Left ventricle myocardium superior (tissue), 1 donor: ENCODE measurements at regions not wholly inside any gene's neighbourhood (a gene's known extent, or its start where the extent isn't known, plus 50 kb on each side); places are given as distances from the start of the nearest gene placed in this dataset.

ENCODE experiments used
- ATAC-seq: fragments of 200-7000 bp; cut with Tn5 transposase; one replicate; pipeline ENCODE4 v1.9.1; 2020; ENCODE audit warnings: mild to moderate bottlenecking, moderate library complexity
- DNase-seq: peaks from one replicate; pipeline ENCODE4 v3.0.0-alpha.2; 2020
- intact Hi-C: fragments of 100-400 bp; cut with micrococcal nuclease; formaldehyde crosslinking; loops from one replicate; pipeline ENCODE4 v1.11.0; 2022
- donor health status: DM: no; HTN: yes; CAD: no; lungs with severe emphysema.

GRCh38 chr9:82147798-82148425 lies 159.3 kb downstream of the SPATA31D1 start:
- ATAC-seq: no peak
- no peak for DNase-seq
- intact Hi-C loops: no loop called here

DNA sequence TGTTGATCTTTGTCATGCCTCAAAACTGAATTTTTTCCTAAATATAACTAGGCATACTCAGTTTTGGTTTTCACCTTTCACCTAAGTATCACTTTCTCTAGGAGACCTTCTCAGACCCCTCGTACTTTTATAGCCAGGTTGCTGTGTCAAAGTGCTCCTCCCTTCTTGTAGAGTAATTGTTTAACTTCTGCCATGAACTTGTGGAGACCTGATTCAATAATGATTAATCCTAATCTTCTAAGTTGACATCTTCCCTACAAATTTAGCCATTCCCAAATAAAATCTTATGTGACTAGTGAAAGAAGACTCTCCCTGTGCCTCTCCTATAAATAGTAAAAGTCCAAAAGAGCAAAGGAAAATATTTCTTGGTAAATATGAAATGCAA lies 159.8 kb downstream of the SPATA31D1 start:
- intact Hi-C loops: no loop called here
- DNase-seq (no peak), ATAC-seq (no peak)

GRCh38 chr9:82148901-82149461 lies 160.4 kb downstream of the SPATA31D1 start:
- intact Hi-C loops: no loop called here
- ATAC-seq: peak; percentile 38
- DNase-seq: no peak

DNA sequence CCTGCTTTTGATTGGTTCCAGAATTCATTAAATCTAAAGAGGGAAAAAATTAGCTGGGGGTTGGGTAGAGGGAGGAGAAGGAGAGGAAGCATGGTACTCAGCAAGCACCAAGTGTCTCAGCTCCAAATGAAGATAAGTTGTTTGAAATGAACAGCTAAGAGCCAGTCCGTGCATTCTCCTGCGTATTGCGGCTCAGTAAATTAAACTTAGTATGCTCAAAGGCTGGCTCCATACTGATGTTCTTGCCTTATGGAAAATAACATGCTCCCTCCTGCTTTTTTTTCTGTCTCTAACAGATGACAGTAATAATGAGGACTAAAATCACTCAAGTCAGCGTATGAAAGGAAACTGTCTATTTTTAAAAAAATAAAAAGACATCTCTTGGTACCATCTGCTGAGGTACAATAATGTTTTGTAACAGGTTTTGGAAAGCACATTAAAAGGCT lies 161.0 kb downstream of the SPATA31D1 start:
- ATAC-seq (no peak), DNase-seq (no peak)
- intact Hi-C loops: no loop called here

- no peak for ATAC-seq
- no peak for DNase-seq
- intact Hi-C loops: loop anchor here (5.0 kb wide), 1 partner anchor 170 kb away; no protein-coding TSS in a partner anchor
Observed at GRCh38 chr9:82152181-82152580, 163.6 kb downstream of the SPATA31D1 start.

GRCh38 chr9:82153032-82153431 lies 164.5 kb downstream of the SPATA31D1 start:
- no peak for DNase-seq
- intact Hi-C loops: loop anchor here (5.0 kb wide), 1 partner anchor 169 kb away; no protein-coding TSS in a partner anchor
- no peak for ATAC-seq

GRCh38 chr9:82154573-82154972 lies 166.0 kb downstream of the SPATA31D1 start:
- DNase-seq (no peak), ATAC-seq (no peak)
- intact Hi-C loops: loop anchor here (5.0 kb wide), 1 partner anchor 168 kb away; no protein-coding TSS in a partner anchor

- ATAC-seq (no peak), DNase-seq (no peak)
- intact Hi-C loops: no loop called here
Observed at GRCh38 chr9:82161876-82162275, 173.3 kb downstream of the SPATA31D1 start.

GRCh38 chr9:82164159-82164558 lies 175.6 kb downstream of the SPATA31D1 start:
- no peak for ATAC-seq
- intact Hi-C loops: no loop called here
- DNase-seq: no peak

GRCh38 chr9:82167296-82167695 lies 178.7 kb downstream of the SPATA31D1 start:
- DNase-seq (no peak), ATAC-seq (no peak)
- intact Hi-C loops: no loop called here

DNA sequence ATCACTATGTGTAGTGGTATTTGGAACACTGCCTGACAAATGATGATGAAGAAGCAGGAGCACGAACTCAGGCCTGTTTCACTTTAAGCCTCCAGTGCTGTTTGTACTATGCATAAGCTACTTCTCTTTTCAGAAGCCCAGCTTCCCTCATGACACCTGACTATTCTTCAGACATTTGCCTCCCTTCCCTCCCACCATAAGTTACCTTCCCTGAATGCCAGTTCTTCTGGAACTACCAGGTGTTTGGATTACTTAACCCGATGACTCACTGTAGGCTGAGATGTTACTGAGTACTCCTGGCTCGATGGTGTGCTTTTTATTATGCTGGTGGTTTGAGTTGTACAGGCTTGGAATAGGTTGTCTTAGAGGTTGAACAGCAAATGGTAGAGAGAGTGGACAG lies 180.0 kb downstream of the SPATA31D1 start:
- intact Hi-C loops: no loop called here
- no peak for ATAC-seq
- no peak for DNase-seq

DNA sequence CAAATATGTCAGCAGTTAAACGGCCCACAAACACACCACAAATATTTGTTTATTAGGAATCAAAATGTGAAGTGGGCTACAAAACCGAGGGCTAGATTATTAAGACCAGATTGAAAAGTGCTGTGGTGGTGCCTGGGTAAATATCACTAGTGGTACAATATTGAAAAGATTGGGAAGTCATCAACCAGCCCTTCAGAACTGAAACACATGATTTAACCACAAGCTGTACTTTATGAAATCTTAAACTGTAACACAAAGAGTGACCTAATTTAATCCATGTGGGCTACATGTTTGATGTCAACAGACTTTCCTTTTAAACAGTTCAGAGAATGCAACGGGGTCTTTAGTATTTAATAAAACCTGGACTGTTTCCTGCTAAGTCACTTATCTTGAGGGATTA lies 182.3 kb downstream of the SPATA31D1 start:
- intact Hi-C loops: no loop called here
- ATAC-seq: no peak

DNA sequence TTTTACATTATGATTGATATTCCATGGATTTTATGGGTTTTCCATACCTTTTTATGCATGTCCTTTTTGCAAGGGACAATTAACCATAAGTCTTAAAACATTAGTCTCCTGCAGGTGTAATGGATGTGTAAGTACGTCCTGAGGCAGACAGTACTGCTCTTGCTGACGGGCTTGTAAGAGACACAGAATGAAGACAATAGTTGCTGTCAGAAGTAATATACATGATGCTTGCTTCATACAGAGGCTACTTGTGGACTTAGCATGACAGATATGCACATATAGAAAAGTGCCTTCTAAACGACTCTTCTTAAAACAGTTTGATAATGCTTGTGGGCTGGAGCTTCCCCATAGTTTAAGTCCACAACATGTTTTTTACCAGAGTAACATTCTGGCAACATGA lies 182.7 kb downstream of the SPATA31D1 start:
- DNase-seq: no peak
- ATAC-seq: no peak
- intact Hi-C loops: no loop called here

More for the DNA sequence above, 182.3 kb downstream of the SPATA31D1 start:
- no peak for DNase-seq

GRCh38 chr9:82180711-82181110 lies 192.1 kb downstream of the SPATA31D1 start:
- ATAC-seq (no peak), DNase-seq (no peak)
- intact Hi-C loops: no loop called here

- ATAC-seq (no peak), DNase-seq (no peak)
- intact Hi-C loops: no loop called here
Observed at GRCh38 chr9:82183181-82183860, 194.7 kb downstream of the SPATA31D1 start.

DNA sequence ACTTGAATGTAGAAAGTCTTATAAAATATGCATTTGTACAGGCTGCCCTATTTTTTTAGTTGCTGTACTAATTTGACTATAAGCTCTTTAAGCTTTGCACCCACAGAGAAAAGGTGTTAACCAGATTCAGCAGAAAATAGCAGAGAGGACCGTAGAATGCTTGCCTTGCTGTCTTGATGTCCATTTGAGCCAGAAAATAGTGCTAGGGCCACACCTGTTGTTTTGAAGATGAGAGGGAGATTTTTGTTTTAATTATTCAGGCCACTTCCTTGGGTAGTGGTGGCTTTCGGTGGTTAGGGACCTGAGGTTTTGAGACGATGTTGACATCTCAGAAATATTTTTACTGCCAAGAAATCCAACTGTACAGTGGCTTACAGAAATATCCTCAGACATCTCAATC lies 196.0 kb downstream of the SPATA31D1 start:
- ATAC-seq: no peak
- intact Hi-C loops: no loop called here
- DNase-seq: no peak

- DNase-seq (no peak), ATAC-seq (no peak)
- intact Hi-C loops: no loop called here
Observed at GRCh38 chr9:82188817-82189216, 200.2 kb downstream of the SPATA31D1 start.

DNA sequence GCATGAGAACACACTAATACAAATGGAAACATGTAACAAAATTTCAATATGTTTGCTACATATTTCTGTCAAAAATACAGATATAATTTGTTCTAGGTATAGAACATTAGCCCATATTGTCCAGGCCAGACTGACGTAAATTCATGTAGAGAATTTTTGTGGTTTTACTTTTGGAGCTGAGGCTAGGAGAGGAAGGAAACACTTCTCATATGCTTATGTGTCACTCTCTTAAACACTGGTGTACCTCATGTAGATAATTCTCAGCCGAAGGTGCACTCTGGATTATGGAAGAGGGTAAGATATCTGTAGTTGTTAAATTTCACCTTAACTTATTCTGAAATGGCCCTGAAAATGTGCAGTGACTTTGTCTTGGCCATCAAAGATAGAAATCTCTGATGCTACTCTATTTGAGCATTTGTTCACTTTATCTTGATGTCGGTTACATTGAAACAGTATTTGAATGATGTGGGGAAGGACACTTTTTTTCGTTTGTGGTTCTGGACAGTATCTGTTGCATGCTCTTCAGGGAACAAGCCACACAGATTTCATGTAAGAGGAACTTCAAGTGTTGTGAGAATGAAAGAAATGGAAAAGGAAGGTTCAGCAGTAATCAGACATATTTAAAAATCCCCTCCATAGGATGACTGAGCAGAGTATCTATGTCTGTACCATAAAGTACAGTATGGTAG lies 202.7 kb downstream of the SPATA31D1 start:
- DNase-seq (no peak), ATAC-seq (no peak)
- intact Hi-C loops: no loop called here

- intact Hi-C loops: no loop called here
- ATAC-seq: no peak
- DNase-seq: no peak
Observed at GRCh38 chr9:82192211-82192610, 203.6 kb downstream of the SPATA31D1 start.
